Frontal cortex (tissue), 3 donors: ENCODE measurements at regions not wholly inside any gene's neighbourhood (a gene's known extent, or its start where the extent isn't known, plus 50 kb on each side); places are given as distances from the start of the nearest gene placed in this dataset.

Source experiments
- DNase-seq, 2 donors: peaks; one replicate each; pipeline ENCODE4 v3.0.0; 2012; ENCODE audit warnings: low spot score in 2 of 2
- FAIRE-seq: peaks from 2 replicates; lab custom pipeline; 2012; peaks lifted over from hg19 to GRCh38; lab: Jason Lieb, UNC
- donor health status: control.
- donor health status: control.
- donor health status: control.

GRCh38 chr3:193797566-193797965 is 204.6 kb downstream of the OPA1 start:
- no peak for FAIRE-seq
- DNase-seq, result no peak

GRCh38 chr3:193798051-193798450 is 205.0 kb downstream of the OPA1 start:
- FAIRE-seq, result no peak
- no peak for DNase-seq

GRCh38 chr3:193800138-193801043 is 207.4 kb downstream of the OPA1 start:
- DNase-seq (no peak), FAIRE-seq (no peak)

GRCh38 chr3:193801097-193801496 is 208.1 kb downstream of the OPA1 start:
- no peak for DNase-seq
- no peak for FAIRE-seq

GRCh38 chr3:193803288-193803687 is 210.3 kb downstream of the OPA1 start:
- DNase-seq (no peak), FAIRE-seq (no peak)

- no peak for FAIRE-seq
- DNase-seq, result no peak
These were observed 212.4 kb downstream of the OPA1 start for GRCh38 chr3:193805448-193805847.

GRCh38 chr3:193808317-193808716 is 215.3 kb downstream of the OPA1 start:
- no peak for FAIRE-seq
- no peak for DNase-seq

GRCh38 chr3:193809106-193809505 is 216.1 kb downstream of the OPA1 start:
- FAIRE-seq, result no peak

GRCh38 chr3:193812078-193812725 is 219.2 kb downstream of the OPA1 start:
- DNase-seq, result no peak

More at GRCh38 chr3:193809106-193809505, 216.1 kb downstream of the OPA1 start:
- DNase-seq, result no peak

GRCh38 chr3:193812791-193813500 is 219.9 kb downstream of the OPA1 start:
- DNase-seq, result no peak
- no peak for FAIRE-seq

More at GRCh38 chr3:193812078-193812725, 219.2 kb downstream of the OPA1 start:
- FAIRE-seq, result no peak

GRCh38 chr3:193813501-193813830 is 220.5 kb downstream of the OPA1 start:
- DNase-seq (no peak), FAIRE-seq (no peak)

GRCh38 chr3:193814166-193814892 is 221.3 kb downstream of the OPA1 start:
- DNase-seq (no peak), FAIRE-seq (no peak)

GRCh38 chr3:193815246-193816027 is 222.4 kb downstream of the OPA1 start:
- no peak for DNase-seq
- FAIRE-seq, result no peak

GRCh38 chr3:193816028-193816395 is 223.0 kb downstream of the OPA1 start:
- FAIRE-seq (no peak), DNase-seq (no peak)

- no peak for FAIRE-seq
- DNase-seq, result peak; percentile 13 to 45
These were observed 223.8 kb downstream of the OPA1 start for GRCh38 chr3:193816656-193817311.

- FAIRE-seq (no peak), DNase-seq (no peak)
These were observed 226.4 kb downstream of the OPA1 start for GRCh38 chr3:193819117-193820010.

GRCh38 chr3:193821151-193821668 is 228.2 kb downstream of the OPA1 start:
- no peak for DNase-seq
- FAIRE-seq, result no peak
